HG03135 (cell line): ENCODE measurements at regions not wholly inside any gene's neighbourhood (a gene's known extent, or its start where the extent isn't known, plus 50 kb on each side); places are given as distances from the start of the nearest gene placed in this dataset.

Experiments used
- ATAC-seq: cut with Tn5 transposase; IDR thresholded peaks from one replicate; pipeline ENCODE4 v1.9.1; 2021; ENCODE audit warnings: mild to moderate bottlenecking, moderate library complexity; ENCODE audit not compliant: unreplicated experiment

- ATAC-seq, result no peak
These were observed 604.0 kb upstream of the LMCD1 start for GRCh38 chr3:7897655-7898054.

GRCh38 chr3:7913283-7913682, 588.3 kb upstream of the LMCD1 start:
- no peak for ATAC-seq

GRCh38 chr3:7915356-7915755, 586.3 kb upstream of the LMCD1 start:
- no peak for ATAC-seq

GRCh38 chr3:7917443-7918151, 584.0 kb upstream of the LMCD1 start:
- no peak for ATAC-seq

- no peak for ATAC-seq
These were observed 581.4 kb upstream of the LMCD1 start for GRCh38 chr3:7920211-7920610.

- no peak for ATAC-seq
These were observed 577.4 kb upstream of the LMCD1 start for GRCh38 chr3:7924228-7924627.

- ATAC-seq, result no peak
These were observed 574.6 kb upstream of the LMCD1 start for GRCh38 chr3:7927015-7927414.

- no peak for ATAC-seq
These were observed 573.8 kb upstream of the LMCD1 start for GRCh38 chr3:7927864-7928263.

GRCh38 chr3:7929319-7929889, 572.2 kb upstream of the LMCD1 start:
- ATAC-seq, result no peak

- ATAC-seq, result no peak
These were observed 567.3 kb upstream of the LMCD1 start for GRCh38 chr3:7934362-7934761.

- no peak for ATAC-seq
These were observed 553.7 kb upstream of the LMCD1 start for GRCh38 chr3:7947930-7948329.

- no peak for ATAC-seq
These were observed 550.7 kb upstream of the LMCD1 start for GRCh38 chr3:7950890-7951289.

- no peak for ATAC-seq
These were observed 548.1 kb upstream of the LMCD1 start for GRCh38 chr3:7953449-7954014.

- ATAC-seq, result no peak
These were observed 544.6 kb upstream of the LMCD1 start for GRCh38 chr3:7957024-7957423.

GRCh38 chr3:7959094-7959493, 542.5 kb upstream of the LMCD1 start:
- no peak for ATAC-seq

GRCh38 chr3:7960601-7961000, 541.0 kb upstream of the LMCD1 start:
- no peak for ATAC-seq

- ATAC-seq, result no peak
These were observed 539.3 kb upstream of the LMCD1 start for GRCh38 chr3:7962301-7962700.

- ATAC-seq, result no peak
These were observed 536.7 kb upstream of the LMCD1 start for GRCh38 chr3:7964899-7965298.

- ATAC-seq, result no peak
These were observed 528.6 kb upstream of the LMCD1 start for GRCh38 chr3:7973006-7973405.

GRCh38 chr3:7977245-7978086, 524.2 kb upstream of the LMCD1 start:
- ATAC-seq, result no peak

- no peak for ATAC-seq
These were observed 523.6 kb upstream of the LMCD1 start for GRCh38 chr3:7978087-7978422.

- ATAC-seq, result no peak
These were observed 519.5 kb upstream of the LMCD1 start for GRCh38 chr3:7982126-7982525.
